ENCODE measurements at regions not wholly inside any gene's neighbourhood (a gene's known extent, or its start where the extent isn't known, plus 50 kb on each side); places are given as distances from the start of the nearest gene placed in this dataset.

GRCh38 chr3:177576746-177577145 is 379.5 kb upstream of the TBL1XR1 start:
- intact Hi-C loops (cut with micrococcal nuclease): no loop called here
- Histone ChIP-seq H3K9me1 (replicated peaks; ENCODE audit: control insufficient read depth, extremely low read depth, insufficient read depth, low read length) (no peaks in the 10 kb centered on the region), H3K4me1 (ENCODE audit: control insufficient read depth, extremely low read depth, insufficient read depth, low read length) (no peaks in the 10 kb centered on the region), H3K4me3 (replicated peaks in 1 of 3; ENCODE audit: insufficient read depth in 1 of 3, low read depth in 1 of 3, low read length in 3 of 3) (no peak overlapping the region), H3K9ac (replicated peaks; ENCODE audit: extremely low read depth, insufficient read depth, low read length) (no peak overlapping the region), H3K9me3 (replicated peaks; ENCODE audit: control insufficient read depth, insufficient read depth, low read length) (no peaks in the 10 kb centered on the region), H2AFZ (ENCODE audit: low read depth, low read length) (no peak overlapping the region), H3K27me3 (ENCODE audit: control insufficient read depth in 2 of 2, insufficient read depth in 2 of 2, low read length in 2 of 2) (no peaks in the 10 kb centered on the region), H4K20me1 (replicated peaks; ENCODE audit: control insufficient read depth, extremely low read depth, insufficient read depth, low read length) (no peaks in the 10 kb centered on the region), H3K27ac (ENCODE audit: insufficient read depth, low read depth, low read length) (no peak overlapping the region), H3K36me3 (ENCODE audit: control insufficient read depth in 2 of 2, extremely low read depth in 1 of 2, insufficient read depth in 2 of 2, low read length in 2 of 2) (no peaks in the 10 kb centered on the region), H3K4me2 (ENCODE audit: insufficient read depth, low read length) (no peak overlapping the region), H3K79me2 (ENCODE audit: control insufficient read depth, insufficient read depth, low read length) (no peaks in the 10 kb centered on the region)
- dilution Hi-C loops (cut with MboI; ENCODE audit: extremely low pct_ligation_motif_present, low sequenced_read_pairs): no loop called here
- ChIA-PET POLR2A (no interaction called here), CTCF (no interaction called here)
- no peak for FAIRE-seq
- no TSS peak for BruUV-seq (replicated peaks)
- TF ChIP-seq POLR2AphosphoS5 (IDR thresholded peaks at IDR 0.05; ENCODE audit: insufficient read depth, low read depth, low read length): no peak
- TF ChIP-seq MAX (IDR thresholded peaks at IDR 0.05; ENCODE audit: insufficient read depth, insufficient read length): no peak
- TF ChIP-seq FOS (IDR thresholded peaks at IDR 0.05; ENCODE audit: borderline replicate concordance, insufficient read depth, low read length): no peak
- no peak for TF ChIP-seq CTCF (IDR thresholded peaks at IDR 0.05; ENCODE audit: extremely low read depth in 1 of 2, insufficient read depth in 1 of 2, low read depth in 1 of 2, low read length in 2 of 2)
- TF ChIP-seq POLR2A (IDR thresholded peaks at IDR 0.05; ENCODE audit: low read depth, low read length): no peak
- no peak for TF ChIP-seq MYC (IDR thresholded peaks at IDR 0.05; ENCODE audit: low read depth, low read length)
- no peak for TF ChIP-seq EZH2 (IDR thresholded peaks at IDR 0.05; ENCODE audit: borderline replicate concordance, low read depth, low read length, severe bottlenecking)
- no peak for TF ChIP-seq JUN (IDR thresholded peaks at IDR 0.05; ENCODE audit: borderline replicate concordance, insufficient read depth, insufficient read length, low read depth)
- TF ChIP-seq GATA2 (IDR thresholded peaks at IDR 0.05; ENCODE audit: insufficient read depth, insufficient read length, low read depth, low read length): no peak
- DNase-seq (ENCODE audit: low read depth, low spot score): no peak
